ENCODE measurements at regions not wholly inside any gene's neighbourhood (a gene's known extent, or its start where the extent isn't known, plus 50 kb on each side); places are given as distances from the start of the nearest gene placed in this dataset.

DNA sequence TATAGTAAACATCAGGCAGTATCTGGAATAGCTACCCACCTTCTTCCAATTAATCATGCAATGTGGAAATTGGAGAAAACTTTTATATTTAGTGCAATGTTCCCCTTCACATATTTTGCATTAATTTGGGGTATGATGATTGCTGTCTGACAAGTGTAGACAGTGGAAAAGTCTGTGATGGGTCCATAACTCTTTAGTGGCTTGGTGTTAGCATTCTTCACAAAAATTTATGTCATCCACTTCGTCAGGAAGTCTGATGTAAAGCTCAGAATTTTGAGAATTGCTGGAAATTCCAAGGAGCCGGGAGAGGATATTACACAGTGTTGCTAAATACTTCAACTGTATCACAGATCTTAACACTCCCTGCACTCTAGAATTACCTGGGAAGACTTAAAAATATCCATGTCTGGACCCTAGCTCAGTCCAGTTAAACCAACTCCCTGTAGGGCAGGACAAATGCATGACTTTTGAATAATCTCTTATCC lies 549.7 kb upstream of the PLXNA2 start:
- FAIRE-seq: no peak

DNA sequence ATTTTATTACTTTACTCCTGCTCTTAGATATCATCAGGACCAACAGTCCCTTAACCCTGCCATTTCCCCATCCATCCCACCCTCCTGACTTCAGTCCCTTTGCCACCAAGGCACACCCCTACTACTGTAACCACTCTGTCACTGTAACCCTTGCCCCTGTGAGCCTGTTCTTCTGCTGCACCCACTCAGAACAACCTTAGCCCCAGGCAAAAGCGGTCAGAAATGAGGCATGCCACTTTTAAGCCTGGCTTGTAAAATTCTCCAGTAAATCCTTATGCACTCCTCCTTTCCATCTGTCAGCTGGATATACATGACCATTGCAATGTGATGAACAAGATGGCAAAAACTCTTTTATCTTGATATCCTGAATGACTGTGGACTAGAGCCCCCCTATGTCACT lies 555.0 kb upstream of the PLXNA2 start:
- FAIRE-seq: no peak

DNA sequence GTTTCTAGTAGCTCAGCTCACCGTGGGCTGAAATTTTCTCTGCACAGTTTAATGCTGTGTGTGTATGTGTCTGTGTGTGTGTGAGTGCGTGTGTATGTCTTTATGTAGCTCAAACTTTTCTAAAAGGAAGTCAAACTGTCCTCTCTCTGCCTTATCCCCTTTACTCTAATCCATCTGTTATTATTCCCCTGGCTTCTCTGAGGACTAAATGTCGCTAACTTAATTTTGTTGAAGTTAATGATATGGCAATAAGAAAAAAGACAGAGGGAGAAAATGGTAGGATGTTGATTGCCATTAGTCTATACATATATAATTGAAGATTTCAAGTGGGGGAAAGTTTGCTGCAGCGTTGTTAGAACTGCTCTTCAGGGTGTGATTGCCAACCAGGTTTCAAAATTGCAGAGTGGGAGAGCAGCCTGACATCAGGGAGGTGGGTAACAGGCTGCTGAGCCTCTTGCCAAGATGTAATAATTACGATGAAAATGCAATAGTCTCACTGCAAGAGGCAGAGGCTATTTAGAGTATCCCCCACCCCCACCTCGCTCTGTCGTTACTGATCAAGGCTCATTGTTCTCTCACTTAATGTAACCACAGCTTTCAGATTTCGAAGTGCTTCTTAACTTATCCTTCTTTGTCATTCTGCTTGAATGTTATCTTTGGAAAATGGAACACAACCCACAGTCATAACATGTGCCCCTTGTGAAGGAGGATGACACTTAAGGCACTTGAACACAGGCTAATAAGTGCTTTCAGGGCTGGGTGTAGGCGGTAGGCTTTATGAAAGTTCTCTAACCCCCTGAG lies 559.0 kb upstream of the PLXNA2 start:
- FAIRE-seq: no peak

DNA sequence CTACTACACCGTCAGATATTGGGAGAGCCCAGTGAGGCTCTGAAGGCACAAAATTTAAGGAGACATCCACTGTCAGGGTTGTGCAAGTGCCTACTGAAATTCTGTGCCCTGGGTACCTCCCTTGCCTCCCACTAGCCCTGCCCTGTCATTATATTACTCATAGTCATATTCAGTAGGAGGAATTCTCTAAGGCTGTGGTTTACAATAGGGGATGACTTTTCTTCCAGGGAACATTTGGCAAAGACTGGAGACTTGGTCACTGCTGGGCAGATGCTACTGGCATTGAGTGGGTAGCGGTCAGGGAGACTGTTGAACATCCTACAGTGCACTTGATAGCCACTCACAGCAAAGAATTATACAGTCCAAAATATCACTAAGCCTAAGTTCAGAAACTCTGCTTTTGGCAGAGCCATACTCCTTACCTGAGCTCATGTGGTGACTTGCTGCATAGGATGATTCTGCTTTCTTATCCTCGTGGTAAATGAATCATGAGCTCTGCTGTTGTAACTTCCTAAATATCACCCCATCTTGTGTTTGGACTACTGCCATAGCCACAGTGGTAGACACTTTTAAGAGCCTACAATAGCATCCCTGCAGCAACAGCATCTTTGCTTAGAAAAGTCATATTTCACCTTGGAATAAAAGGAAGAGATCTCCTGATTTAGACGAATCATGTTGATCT lies 563.4 kb upstream of the PLXNA2 start:
- no peak for FAIRE-seq

DNA sequence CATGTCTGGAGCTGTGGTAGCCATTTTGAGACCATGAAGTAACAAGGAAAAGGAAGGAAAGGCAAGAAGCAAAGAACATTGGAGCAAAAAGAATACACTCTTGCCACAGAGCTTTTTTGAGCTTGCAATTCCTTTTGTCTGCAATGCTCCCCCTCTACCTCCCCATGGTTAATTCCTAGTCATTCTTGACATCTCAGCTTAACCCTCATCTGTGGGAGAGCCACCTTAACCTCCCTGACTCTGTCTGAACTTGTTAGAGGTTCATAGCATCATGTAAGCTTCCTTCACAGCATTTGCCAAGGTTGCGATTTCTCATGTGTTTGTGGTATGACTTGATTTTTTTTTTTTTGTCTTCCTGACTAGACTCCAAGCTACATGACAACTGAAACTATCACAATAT lies 564.1 kb upstream of the PLXNA2 start:
- no peak for FAIRE-seq

DNA sequence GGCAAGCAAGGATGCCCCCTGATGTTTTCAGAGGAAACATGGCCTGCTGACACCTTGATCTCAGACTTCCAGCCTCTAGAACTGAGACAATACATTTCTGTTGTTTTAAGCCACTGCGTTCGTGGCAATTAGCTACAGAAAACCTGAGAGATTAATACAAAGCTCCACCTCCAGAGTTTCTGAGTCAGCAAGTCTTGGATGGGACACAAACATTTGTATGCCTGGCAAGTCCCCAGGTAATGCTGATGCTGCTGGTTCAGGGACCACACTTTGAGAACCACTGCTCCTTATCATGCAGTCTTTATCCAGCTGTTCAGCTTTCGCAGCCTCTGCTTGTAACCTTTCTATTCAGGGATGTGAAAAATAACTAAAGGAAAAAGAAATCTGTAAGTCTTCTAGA lies 565.7 kb upstream of the PLXNA2 start:
- no peak for FAIRE-seq

DNA sequence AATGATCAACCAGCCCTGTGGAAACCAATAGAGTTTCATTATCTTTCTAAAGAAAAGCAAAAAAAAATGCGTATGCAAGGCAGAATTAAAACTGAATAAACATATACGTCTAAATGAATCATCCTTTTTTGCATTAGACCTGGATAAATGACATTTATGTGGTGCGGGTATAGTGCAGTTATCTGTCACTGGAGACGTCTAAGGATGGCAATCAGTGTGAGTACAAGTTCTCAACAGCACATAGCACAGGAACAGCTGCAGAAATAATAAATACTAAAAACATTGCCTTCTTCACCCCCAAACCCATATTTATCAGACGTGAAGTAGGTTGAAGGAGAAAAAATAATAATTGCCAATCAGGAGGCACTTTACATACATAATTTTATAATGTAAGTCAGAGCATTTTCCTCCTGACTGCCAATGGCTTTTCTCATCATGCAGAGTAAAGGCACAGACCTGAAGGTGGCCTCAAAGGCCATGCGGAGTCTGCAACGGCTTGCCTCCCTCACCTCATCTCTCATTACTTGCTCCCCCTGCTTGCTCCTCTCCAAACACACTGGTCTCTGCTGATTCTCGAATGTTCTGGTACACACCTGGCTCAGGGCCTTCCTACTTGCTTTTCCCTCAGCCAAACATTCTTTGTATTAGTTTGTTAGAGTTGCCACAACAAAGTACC lies 574.7 kb upstream of the PLXNA2 start:
- FAIRE-seq: no peak

DNA sequence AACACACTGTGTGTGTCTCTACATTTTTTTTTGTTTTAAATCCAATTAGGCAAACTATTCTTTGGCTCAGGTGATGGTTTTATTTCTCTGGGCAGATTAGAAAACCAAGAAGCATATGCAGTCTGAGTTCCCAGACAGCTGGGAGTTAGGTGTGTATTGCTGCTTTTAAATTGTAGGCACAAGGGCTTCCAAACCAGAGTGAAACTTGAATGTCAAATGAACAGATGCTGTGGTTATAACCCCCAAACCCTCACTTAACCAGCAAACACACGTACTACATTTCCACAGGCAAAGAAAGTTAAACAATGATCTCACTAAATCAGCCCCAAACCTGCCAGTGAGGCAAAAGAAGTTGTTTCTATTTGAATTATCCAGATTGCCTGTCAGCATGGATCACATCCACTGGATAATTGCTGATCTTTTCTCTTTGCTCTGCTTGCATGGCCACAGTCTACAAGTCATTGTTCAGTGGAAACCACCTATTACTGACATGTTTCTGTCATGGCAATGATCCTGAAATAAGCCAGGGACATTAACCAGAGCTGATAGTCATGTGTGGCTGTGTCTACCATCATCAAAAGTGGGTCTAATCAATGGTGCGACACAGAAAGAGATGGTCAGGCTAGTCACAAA lies 576.5 kb upstream of the PLXNA2 start:
- no peak for FAIRE-seq

DNA sequence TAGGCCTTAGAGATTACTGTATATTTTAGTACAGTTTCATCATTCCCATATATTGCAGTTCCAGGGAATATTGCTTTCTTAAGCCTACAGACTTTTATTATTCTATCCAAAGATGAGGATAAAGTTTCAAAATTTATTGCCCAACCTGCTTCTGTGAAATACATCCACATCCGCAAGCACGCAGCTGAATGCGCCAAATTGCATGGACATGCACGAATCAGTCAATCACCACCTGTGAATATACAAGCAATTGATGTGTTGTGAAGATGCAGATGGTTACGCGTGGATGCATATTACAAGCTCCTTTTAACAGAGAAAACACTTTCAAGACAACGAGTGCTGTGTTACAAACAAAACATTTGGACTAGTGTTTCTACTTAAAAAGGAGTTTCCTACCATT lies 577.8 kb upstream of the PLXNA2 start:
- FAIRE-seq: no peak

DNA sequence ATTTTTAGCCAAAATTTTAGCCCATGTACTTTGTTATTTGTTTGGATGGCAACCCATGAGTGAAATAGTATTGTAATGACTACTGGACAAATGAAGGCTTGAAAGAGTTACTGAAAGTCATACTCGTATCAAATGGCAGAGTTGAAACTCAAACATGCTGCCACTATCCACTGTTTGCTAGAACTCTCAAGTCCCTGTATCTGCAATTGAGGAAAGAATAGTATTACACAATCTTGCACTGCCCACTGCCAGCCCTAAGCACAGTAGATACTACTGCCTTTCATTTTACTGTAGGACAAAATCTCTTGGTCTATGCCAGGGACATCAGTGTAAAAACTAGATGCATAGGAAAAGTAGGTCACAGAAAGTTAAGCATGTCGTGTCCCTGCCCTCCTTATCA lies 581.1 kb upstream of the PLXNA2 start:
- FAIRE-seq: no peak

DNA sequence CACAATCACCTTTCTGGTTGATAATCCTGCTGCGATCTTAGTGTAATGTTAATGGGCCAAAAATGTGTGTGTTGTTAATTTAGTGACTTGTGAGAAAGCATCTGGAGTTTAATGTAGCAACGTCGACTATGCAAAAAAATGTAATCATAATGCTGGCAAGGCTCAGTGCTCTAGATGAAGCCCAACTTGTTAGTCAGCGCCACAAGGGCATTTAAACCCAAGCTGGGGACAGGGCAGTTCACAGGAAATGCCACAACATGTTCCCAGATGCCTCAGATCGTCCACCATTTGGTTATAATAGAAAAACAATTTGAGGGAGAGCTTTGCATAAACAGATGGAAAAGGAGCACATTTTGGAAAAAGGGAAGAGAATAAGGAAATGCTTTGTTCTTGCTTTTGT lies 585.4 kb upstream of the PLXNA2 start:
- FAIRE-seq: no peak

DNA sequence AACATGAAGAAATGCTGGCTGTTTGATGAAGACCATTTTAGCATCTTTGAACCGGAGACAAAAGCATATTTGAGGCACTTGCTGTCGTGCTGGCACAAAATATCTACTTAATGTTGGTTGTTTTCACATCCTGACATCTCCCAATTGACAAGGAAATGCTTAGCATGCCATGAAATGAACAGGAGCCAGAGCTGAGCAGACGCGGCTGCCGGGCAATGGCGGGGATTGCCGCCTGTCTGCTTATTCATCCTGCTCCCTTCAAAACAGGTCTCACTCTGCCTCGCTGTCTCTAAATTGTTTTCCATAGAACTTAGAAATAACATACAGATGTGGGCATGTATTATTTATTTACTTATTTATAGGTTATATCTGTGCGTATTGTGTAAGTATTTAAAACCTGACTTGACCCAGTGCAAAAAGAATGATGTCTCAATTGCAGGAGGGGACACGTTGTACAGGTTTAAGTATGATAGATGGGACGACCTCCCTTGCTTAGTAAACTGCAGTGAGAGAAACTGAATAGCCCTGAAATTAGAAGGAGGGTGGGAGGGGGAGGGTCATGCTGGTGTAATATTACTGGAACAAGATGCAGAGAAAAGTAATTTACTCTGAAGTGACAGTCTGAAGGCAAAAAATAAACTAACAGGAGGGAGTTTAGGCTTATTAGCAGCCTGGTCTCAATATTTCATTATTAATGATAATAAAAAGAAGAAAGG lies 590.4 kb upstream of the PLXNA2 start:
- FAIRE-seq: no peak

DNA sequence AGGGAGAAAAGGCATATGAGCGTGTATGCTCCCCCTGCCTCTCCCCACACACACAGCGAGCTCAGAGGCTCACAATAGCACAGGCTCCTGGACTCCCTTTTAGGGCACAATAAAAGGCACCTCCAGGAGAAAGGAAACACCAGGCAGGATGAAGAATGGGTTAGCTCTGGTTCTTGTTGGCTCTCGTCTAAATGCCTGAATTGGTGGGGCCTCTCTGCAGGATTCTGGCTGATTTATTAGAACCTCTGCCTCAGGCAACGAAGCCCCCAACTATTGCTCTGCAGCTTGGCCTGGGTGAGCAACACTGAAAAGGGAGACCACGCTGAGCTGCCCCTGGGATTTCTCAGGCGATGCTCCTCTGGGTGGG lies 590.9 kb upstream of the PLXNA2 start:
- no peak for FAIRE-seq

DNA sequence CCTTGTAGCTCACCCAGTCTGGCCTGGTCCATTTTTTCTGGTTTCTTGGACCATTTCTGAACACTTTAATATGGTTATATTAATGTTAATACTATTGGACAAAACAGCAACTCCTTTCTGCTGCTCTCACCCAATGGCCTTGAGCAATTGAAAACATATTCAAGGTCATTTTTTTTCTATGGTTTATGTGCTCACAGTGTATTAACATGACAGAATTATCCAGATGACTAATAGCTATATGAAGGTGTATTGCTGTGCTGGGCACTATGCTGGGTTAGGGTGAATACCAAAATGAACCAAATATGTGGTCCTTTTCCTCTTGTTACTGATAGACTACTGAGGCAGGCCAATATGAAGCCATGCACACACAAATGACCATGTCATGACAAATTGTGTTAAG lies 591.6 kb upstream of the PLXNA2 start:
- no peak for FAIRE-seq

DNA sequence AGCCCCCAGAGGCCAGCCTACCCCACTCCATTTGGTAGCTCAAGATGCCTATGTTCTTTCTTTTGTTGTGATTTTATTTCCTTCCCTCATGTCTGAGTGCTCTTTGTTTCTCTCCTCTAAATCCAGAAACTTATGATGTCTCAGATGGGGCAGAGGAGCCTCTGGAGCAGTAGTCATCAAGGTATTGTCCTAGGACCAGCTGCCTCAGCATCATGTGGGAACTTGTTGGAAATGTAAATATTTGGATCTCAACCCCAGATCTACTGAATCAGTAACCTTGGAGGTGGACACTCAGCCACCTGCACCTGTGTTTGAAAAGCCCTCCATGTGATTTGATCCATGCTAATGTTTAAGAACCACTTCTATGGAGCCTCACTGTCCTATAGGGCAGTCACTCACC lies 593.1 kb upstream of the PLXNA2 start:
- no peak for FAIRE-seq

DNA sequence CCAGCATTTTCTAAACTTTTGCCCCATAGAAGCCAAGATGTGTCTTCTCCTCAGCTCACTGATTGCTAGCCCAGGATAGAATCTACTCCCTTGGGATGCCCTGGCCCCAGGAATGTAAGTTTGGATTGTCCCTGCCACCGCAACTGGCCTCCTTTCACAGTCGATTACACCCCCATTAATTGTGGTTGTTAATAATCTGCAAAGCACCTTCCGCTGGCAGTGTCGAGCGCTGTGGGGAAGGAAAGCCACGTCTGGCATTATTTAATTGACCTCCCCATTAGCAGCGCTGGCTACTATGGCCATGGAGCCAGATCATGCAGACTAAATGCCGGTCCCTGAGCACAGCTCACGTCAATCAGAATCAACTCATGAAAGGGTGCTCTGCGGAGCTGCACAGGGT lies 597.3 kb upstream of the PLXNA2 start:
- no peak for FAIRE-seq

DNA sequence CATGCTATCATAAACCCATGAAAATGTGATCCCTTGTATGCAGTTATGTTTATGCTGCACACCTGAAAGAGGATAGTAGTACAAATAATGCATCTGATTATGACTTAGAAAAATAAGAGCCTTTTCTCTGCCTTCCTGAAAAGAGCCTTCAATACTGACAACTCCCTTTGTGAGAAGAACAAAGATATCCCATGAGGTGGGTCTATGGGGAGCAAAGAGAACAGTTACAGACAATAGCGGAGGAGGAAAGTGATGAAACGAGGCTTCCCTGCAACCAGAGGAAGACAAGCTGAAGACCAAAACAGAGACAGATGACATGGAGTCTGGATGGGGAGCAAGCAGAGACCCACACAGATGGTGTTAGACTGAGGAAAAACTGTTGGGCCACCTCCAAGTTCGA lies 598.3 kb upstream of the PLXNA2 start:
- no peak for FAIRE-seq

DNA sequence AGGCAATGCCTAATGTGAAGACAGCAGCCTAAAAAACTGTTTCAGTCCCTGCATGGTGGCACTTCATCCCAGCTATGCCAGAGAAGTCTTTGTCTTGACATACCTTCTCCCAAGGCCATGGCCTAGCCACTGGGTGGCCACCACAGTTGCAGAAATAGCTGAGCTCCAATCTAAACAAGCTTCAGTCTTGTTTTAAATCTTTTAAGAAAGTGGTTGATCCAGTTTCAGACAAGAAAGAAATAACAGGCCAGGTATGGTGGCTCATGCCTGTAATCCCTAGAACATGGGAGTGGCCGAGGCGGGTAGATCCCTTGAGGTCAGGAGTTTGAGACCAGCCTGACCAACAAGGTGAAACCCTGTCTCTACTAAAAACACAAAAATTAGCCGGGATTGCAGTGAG lies 600.0 kb upstream of the PLXNA2 start:
- FAIRE-seq: no peak

DNA sequence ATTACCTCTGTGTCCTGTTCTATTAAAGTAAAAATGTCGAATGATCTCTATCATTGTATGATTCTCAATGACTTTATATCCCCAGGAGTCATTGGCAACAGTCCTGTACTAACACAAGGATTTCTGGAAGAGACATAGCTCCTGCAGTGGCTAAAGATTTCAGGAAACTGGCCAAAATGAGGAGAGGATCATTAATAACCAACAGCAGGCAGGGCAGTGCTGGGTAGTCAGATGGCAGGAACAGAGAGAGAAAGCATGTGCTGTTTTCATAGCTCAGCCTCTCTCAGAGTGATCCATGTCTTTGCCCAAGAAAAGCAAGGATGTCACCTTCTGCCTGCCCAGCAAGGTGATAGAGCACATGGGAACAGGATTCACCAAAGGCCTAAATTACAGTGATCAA lies 604.7 kb upstream of the PLXNA2 start:
- no peak for FAIRE-seq

DNA sequence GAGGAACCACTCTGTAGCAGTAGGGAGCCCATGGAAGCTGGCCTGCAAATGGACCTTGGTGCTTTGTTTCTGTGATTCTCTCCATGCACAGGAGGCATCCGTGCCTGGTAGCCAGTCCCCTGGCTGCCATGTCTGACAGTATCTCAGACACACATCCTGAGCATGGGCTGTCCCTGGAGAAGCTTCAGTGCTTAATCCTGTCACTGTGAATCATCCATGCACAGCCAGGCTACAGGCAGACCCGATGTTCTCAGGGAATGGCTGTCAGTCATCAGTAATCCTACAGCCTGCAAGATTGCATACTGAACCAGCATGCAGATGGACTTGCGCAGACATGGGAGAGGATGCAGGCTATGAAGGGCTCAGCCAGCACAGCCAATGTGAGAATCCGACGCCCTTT lies 606.3 kb upstream of the PLXNA2 start:
- no peak for FAIRE-seq

DNA sequence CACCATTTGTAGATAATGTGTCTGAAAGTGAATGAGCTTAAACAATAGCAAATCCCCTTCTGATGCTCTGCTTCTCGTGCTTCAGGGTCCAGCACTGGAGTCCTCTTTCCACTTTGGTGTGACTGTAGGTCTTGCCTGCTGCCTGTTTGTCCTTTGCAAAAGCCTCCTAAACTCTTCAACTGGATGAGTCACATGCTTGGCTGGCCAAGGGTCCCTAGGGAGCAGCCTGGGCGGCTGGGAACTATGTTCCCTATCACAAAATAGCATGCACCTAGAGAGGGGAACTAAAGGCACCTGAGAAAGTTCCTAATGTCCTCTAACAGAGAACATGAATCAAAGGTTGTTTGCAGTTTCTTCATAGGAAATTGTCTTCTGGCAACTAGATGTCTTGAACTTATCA lies 607.2 kb upstream of the PLXNA2 start:
- no peak for FAIRE-seq

DNA sequence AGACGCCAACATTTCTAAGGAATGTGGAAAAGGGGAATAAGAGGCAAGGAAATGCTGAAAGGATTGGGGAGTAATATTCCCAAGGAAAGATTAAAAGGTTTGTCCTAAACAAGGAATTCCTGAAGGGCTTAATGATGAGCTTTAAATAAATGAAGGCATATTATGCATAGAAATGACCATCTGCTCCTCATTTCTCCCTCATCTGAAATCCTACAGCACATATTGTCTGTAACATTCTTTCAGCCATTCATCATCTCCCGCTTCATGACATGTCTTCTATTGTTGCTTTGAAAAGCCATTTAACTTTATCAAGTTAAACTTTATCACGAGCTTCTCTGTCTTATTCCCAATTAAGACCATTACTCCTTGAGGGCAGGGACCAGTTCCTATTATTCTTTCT lies 608.7 kb upstream of the PLXNA2 start:
- FAIRE-seq: no peak

DNA sequence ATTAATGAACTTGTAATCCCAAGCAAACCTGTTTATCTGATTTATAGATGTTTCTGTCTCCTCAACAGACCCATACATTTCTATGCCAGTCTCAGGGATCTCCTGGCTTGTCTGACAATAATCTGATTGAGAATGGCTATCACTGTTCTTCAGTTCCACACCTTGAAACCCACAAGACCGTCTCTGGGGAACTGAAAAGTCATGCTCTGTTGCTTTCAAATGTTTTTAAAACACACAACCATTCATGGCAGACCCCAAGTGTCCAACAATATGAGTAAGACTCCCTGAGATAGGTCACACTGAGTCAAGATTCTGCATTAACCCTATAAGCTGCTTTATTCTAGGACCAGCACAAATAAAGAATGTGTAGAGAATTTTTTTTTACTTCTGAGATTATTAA lies 611.2 kb upstream of the PLXNA2 start:
- no peak for FAIRE-seq
